Right lobe of liver (tissue), 6 donors: ENCODE measurements at regions not wholly inside any gene's neighbourhood (a gene's known extent, or its start where the extent isn't known, plus 50 kb on each side); places are given as distances from the start of the nearest gene placed in this dataset.

Experiments used
- ATAC-seq, 4 donors: fragments of 200-7000 bp; cut with Tn5 transposase; one replicate each; pipeline ENCODE4 v1.9.1; 2020; ENCODE audit warnings: mild to moderate bottlenecking in 4 of 4, moderate library complexity in 4 of 4
- DNase-seq, 3 donors: peaks; one replicate each; pipeline ENCODE4 v3.0.0-alpha.2; 2020
- H3K27ac ChIP-seq, 3 donors: fragments of 200-600 bp; one replicate each; pipeline ENCODE4 v1.8.0; 2022
- H3K27me3 ChIP-seq, 2 donors: fragments of 200-600 bp; one replicate each; pipeline ENCODE4 v1.8.0; 2022
- H3K36me3 ChIP-seq, 4 donors: fragments of 200-600 bp; sonication (generic) in 1 of 4; one replicate each; pipeline versions ENCODE4 v1.5.1 to v1.8.0; 2017 to 2022; ENCODE audit warnings: control low read depth in 1 of 4
- H3K4me1 ChIP-seq, 4 donors: fragments of 200-600 bp; sonication (generic) in 1 of 4; one replicate each; pipeline versions ENCODE4 v1.5.1 to v1.8.0; 2017 to 2022; ENCODE audit warnings: control low read depth in 1 of 4
- H3K4me3 ChIP-seq, 3 donors: fragments of 200-600 bp; one replicate each; pipeline ENCODE4 v1.8.0; 2022
- H3K9me3 ChIP-seq, 4 donors: fragments of 200-600 bp; sonication (generic) in 1 of 4; one replicate each; pipeline versions ENCODE4 v1.5.1 to v1.8.0; 2017 to 2022; ENCODE audit warnings: control low read depth in 1 of 4
- CTCF ChIP-seq, 4 donors: fragments of 200-600 bp in 3 of 4; fragments of 450-650 bp in 1 of 4; IDR thresholded peaks; one replicate each; pipeline versions ENCODE4 v1.5.1 to v1.8.0; 2016 to 2022; ENCODE audit warnings: antibody characterized with exemption in 4 of 4, mild to moderate bottlenecking in 2 of 4
- POLR2A ChIP-seq: fragments of 450-650 bp; IDR thresholded peaks from one replicate; pipeline ENCODE4 v1.6.1; 2017; ENCODE audit warnings: antibody characterized with exemption, mild to moderate bottlenecking
- WGBS: methylation state at CpG from one replicate; pipeline ENCODE4 v1.1.6; 2018; ENCODE audit warnings: low coverage, low lambda C conversion rate; ENCODE audit not compliant: insufficient coverage; ENCODE audit errors: missing lambda C conversion rate; 5-methylcytosine and 5-hydroxymethylcytosine counted together
- intact Hi-C, 2 donors: fragments of 100-400 bp; cut with DNase I; formaldehyde crosslinking; loops; one replicate each; pipeline versions ENCODE4 v1.11.2 to v1.14.1; 2022
- donor health status: DM: no; HTN: yes; CAD: no.
- donor health status: DM: no; HTN: no; CAD: no.
- donor health status: DM: no; HTN: no; CAD: no.
- donor health status: DM: no; HTN: yes; CAD: no.
- donor health status: DM: no; HTN: yes; CAD: no.

GRCh38 chr4:15215109-15215508 lies 212.7 kb upstream of the C1QTNF7 start:
- DNase-seq: no peak
- H3K36me3 ChIP-seq: no peaks in the 10 kb centered on the region
- H3K27me3 ChIP-seq: no peaks in the 10 kb centered on the region
- intact Hi-C loops: no loop called here
- H3K4me1 ChIP-seq: no peaks in the 10 kb centered on the region
- H3K9me3 ChIP-seq: no peaks in the 10 kb centered on the region
- no peak overlapping the region for H3K27ac ChIP-seq
- H3K4me3 ChIP-seq: no peak overlapping the region
- 68% methylated on average over 3 of the region's 6 CpGs for WGBS
- no peak for TF ChIP-seq POLR2A
- no peak for TF ChIP-seq CTCF (IDR thresholded peaks at IDR 0.05)
- ATAC-seq: no peak

- Histone ChIP-seq H3K27ac (no peak overlapping the region), H3K36me3 (no peaks in the 10 kb centered on the region), H3K4me3 (no peak overlapping the region), H3K27me3 (no peaks in the 10 kb centered on the region), H3K4me1 (no peaks in the 10 kb centered on the region), H3K9me3 (no peaks in the 10 kb centered on the region)
- intact Hi-C loops: no loop called here
- DNase-seq: no peak
- TF ChIP-seq CTCF (IDR thresholded peaks at IDR 0.05) (no peak), POLR2A (no peak)
- 71% methylated on average over 3 of the region's 3 CpGs for WGBS
- ATAC-seq: no peak
These were observed 201.6 kb upstream of the C1QTNF7 start for GRCh38 chr4:15226203-15226602.

- 48% methylated on average over 8 of the region's 8 CpGs for WGBS
- H3K27me3 ChIP-seq: no peaks in the 10 kb centered on the region
- no peaks in the 10 kb centered on the region for H3K36me3 ChIP-seq
- no peaks in the 10 kb centered on the region for H3K9me3 ChIP-seq
- TF ChIP-seq POLR2A (no peak), CTCF (IDR thresholded peaks at IDR 0.05) (peak; percentile 65 to 82 (median 76))
- H3K4me1 ChIP-seq: no peaks in the 10 kb centered on the region
- no peak overlapping the region for H3K4me3 ChIP-seq
- intact Hi-C loops: loop anchor here in 1 of 2 donors (10.0 kb wide), 1 partner anchor 223 kb away; no protein-coding TSS in a partner anchor
- H3K27ac ChIP-seq: no peak overlapping the region
- DNase-seq: peak; percentile 60 to 82 (median 62)
- ATAC-seq: peak; percentile 94 to 98 (median 96)
These were observed 196.4 kb upstream of the C1QTNF7 start for GRCh38 chr4:15231265-15232091.

- H3K4me3 ChIP-seq: no peak overlapping the region
- H3K27ac ChIP-seq: no peak overlapping the region
- intact Hi-C loops: loop anchor here in 1 of 2 donors (10.0 kb wide), 1 partner anchor 222 kb away; no protein-coding TSS in a partner anchor
- ATAC-seq: no peak
- no peak for DNase-seq
- H3K27me3 ChIP-seq: no peaks in the 10 kb centered on the region
- no peaks in the 10 kb centered on the region for H3K4me1 ChIP-seq
- H3K36me3 ChIP-seq: no peaks in the 10 kb centered on the region
- H3K9me3 ChIP-seq: no peaks in the 10 kb centered on the region
- WGBS: 61% methylated on average over 9 of the region's 10 CpGs
- no peak for TF ChIP-seq CTCF (IDR thresholded peaks at IDR 0.05)
- TF ChIP-seq POLR2A: no peak
These were observed 195.2 kb upstream of the C1QTNF7 start for GRCh38 chr4:15232366-15233263.
